HG03066 (cell line): ENCODE measurements at regions not wholly inside any gene's neighbourhood (a gene's known extent, or its start where the extent isn't known, plus 50 kb on each side); places are given as distances from the start of the nearest gene placed in this dataset.

Experiments
- ATAC-seq: cut with Tn5 transposase; IDR thresholded peaks from one replicate; pipeline ENCODE4 v1.9.1; 2021; ENCODE audit warnings: low read depth; ENCODE audit not compliant: unreplicated experiment

DNA sequence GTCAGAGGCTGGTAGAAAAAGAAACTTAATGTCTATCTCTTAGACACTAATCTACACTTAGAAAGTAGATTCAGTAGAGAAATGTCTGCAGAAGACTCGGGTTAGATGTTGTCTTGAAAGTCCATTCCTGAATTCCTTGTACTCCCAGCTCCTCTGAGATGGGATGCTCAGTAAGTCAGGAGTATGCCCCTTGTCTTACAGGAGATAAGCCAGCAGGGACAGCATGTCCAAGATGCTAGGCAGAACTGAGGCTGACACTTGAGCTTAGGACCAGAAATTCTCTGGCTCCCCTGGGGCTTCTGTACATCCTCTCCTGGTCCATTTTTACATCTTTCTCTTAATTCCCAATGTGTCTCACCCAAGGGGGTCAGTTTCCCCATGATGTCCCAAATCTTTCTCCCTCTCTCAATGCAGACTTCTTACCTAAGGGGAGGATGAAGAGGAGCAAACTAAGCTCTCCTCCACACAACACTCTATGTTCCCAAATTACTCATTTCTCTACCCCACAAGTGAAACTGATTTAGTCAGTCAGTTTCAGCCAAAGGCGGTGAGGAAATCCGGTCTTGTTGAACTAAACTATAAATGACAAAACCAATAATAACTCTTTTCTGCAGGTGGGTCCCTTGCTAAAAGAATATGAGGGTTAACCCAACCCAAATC, 558.2 kb upstream of the DIPK2B start:
- peak; percentile 52 for ATAC-seq

DNA sequence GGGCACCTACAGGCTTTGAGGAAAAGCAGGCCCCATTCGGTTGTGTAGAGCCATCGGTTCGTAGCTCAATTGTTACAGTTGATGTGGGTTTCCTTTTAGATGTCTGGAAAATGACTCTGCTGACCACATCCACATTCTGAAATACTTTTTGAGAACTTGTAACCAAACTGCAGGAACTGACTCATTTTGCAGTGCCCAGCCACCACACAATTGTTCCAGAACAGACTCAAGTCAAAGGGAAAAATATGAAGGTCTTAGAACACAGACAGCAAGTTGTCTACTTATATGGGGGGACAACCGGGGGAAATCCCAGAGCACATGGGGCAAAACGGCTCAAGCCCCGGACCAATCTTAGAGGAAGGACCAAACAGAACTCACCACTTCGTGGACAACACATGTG, 557.6 kb upstream of the DIPK2B start:
- peak; percentile 39 for ATAC-seq

DNA sequence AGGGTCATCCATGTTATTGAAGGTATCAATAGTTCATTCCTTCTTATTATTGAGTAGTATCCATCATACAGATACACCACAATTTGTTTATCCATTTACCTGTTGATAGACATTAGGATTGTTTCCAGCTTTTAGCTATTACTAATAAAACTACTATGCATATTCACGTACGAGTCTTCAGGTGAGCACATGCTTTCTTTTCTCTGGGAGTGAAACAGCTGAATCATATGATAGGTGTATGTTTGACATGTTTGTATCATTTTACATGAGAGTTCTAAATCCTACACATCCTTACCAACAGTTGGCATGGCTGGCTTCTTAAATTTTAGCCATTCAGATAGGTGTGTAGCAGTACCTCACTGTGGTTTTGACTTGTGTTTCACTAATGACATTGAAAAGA, 556.6 kb upstream of the DIPK2B start:
- no peak for ATAC-seq

DNA sequence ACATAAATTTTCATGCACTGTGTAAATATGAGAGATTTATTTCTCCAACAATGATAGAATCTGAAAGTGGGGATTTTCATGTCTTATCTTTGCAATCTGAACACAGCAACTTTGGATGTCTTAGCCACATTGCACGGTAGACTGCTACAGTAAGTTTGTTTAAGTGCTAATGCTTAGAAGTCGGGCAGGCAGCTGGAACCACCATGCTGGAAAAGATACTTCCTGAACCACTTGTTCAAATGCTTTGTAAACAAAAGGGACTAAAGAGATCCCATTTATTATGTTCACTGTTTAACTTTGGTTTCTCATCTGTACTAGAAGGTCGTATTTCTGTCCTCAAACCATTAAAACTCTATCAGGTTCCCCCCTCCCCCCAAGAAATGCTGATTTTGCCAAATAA, 555.9 kb upstream of the DIPK2B start:
- ATAC-seq = no peak

DNA sequence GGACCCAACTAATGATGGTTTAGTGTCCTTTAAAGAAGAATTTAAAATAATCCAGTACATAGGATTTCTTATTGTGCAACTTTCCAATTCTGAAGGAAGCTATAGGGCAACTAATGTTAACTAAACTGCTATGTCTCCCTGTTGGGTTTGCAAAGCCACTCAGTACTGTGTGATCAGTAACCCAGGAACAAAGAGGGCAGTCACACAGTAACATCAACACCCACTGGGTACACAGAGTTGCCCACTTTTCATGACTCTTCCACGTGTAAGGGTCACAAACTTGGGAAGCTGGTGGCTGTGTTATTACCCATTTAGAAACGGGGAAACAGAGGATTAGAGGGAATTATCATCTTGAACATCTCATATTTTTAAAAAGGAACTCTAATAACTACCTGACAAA, 555.0 kb upstream of the DIPK2B start:
- no peak for ATAC-seq

DNA sequence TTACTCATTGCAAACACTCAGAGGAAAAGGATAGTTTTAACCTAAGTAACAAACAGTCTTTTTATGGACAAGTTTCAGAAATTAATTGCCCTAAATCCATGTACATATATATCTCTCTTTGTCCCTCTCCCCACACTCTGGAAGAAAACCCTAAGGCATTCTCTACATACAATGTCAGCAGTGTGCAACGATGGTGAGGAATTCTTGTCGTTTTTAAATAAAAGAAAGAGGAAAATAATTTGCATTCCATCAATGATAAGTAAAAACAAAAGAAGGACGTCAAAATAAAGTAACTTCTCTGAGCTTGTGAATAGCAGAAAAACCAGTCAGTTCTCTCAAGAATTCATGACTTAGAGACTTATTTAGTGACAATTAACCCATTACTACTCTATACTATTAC, 550.5 kb upstream of the DIPK2B start:
- no peak for ATAC-seq

DNA sequence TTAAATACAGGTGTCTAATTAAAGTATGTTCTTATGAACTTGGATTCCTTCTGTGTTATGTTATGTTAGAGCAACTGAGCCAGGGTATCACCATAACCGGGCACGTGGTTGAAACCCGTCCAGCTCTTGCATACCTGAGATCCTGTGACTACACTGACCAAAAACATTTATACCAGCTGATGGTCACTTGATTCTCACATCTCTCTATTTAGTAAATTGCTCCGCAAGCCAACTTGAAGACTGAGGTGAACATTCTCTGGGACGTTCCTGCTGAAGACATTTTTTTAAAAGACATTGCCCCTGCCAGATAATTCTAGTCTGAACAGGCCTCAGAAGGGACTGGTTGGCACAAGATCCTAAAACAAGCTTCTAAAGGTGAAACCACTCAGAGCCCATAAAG, 550.0 kb upstream of the DIPK2B start:
- no peak for ATAC-seq

DNA sequence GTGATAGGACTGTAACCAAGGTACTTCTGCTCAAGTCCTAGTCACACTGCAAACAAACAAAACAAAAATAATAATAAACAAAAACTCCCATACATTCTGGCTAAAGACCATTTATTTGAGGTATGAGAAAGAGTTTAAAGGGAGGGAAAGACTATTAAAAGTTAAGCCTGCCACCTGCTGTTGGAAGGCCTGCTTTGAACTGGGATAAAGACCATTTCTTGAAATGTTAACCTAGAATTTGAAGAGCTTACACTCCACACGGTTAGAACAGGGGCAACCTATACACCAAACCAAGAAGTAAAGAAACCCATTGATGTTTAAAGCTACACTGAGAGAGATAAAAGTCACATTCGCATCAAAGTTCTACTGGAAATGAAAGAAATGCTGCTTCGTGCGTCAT, 548.7 kb upstream of the DIPK2B start:
- no peak for ATAC-seq

DNA sequence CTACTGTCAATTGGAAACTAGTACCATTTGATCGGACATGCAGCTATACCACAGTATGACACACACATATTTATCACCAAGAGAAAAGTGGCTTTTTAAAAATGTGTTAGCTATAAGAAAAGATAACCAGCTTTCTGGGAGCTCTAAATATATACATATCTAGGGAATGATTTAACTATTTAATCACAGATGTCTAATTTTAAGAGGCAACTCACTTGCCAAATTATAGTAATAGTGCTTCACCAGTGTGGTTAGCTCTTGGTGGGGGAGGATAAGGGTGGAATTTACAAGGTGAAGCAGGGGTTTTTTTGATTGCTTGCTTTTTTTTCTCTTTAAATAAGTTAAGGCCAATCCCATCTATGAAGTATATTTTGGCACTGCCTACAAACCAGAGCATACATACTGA, 547.7 kb upstream of the DIPK2B start:
- no peak for ATAC-seq

DNA sequence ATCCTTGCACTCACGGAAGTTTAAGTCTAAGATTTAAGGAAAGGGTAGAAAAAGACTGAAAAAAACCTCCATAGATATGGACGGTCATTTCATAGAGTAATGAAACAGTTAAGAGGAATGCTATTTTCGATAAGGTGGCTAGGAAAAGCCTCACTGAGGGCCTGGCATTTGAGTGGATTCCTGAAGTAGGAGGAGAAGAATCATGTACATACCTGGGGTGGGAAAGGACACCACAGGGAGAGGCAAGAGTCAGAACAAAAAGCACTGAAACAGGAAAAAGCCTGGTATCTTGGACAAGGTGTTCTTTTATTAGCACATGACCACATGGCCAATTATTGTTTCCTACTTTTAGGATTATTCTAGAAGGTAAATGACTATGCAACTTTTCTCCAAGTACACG, 547.2 kb upstream of the DIPK2B start:
- ATAC-seq = no peak

DNA sequence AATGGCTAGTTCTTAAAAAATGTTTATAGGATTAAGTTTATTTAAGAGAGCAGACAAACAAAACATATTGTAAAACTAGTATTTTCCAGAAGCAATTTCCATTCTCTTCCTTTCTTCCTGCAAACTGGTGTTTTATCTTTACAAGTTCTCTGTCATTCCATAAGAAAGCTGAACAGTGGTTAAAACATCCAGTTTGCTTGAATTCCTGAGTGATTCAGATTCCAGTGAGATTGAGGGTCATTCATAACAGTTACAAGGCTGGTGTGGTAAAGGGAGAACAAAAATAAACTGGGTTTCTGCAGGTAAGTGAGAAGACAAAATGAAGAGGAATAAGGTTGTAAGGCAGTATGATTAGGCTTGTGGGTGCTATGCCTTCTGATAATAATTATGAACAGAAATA, 544.8 kb upstream of the DIPK2B start:
- ATAC-seq = no peak

DNA sequence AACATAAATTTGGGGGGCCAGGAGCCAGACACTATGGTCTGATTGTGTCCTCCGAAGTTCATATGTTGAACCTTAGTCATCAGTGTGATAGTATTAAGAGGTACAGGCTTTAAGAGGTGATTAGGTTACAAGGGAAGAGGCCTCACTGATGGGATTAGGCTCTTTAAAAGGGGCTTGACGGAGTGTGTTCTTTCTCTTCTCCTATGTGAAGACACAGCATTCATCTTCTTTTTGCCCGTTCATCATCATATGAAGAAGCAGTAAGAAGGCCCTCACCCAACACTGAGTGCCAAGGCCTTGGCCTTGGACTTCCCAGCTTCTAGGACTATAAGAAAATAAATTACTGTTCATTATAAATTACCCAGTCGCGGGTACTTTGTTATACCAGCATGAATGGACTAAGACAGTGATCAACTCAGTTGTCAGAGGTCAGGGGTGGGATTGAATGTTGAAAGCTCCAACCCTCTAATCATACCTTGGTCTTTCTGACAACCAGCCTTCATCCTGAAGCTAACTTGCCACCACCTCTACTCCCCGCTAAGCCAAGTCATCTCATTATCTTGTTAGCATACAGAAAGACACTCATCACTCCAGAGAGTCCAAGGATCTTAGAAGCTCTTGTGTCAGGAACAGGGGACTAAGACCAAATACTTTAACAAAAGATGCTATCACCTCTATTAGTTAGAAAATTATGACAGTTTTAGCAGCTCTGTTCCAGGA, 543.4 kb upstream of the DIPK2B start:
- no peak for ATAC-seq

DNA sequence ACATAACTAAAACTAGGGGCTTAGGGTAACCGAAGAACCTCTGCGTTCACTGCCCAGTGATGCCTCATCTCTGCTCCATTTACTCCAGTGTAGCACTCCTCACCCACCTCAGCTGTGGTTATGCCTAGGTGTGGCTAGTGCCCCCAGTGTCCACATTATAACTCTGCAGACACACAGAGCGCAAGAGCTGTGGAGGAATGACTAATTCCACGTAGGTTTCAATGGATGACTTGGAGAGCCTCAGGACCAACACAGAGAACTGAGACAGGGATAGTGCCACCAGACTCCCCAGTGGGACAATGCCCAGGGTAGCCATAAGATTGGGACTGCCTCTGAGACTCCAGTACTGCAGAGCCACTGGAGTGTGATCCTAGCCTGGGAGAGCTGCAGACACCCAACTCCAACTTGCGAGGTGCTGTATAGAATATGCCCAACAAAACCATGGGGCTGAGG, 542.4 kb upstream of the DIPK2B start:
- ATAC-seq = no peak

DNA sequence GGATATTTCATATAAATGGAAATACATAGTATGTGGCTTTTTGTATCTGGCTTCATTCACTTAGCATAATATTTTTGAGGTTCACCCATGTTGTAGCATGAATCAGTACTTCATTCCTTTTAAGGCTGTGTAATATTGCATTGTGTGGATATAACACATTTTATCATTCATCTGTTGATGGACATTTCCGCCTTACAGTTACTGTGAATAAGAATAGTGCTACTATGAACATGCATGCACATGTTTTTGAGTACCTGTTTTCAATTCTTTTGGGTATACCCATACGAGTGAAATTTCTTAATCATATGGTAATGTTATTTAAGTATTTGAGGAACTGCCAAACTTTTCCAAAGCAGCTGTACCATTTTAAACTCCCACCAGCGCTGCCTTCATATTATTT, 539.6 kb upstream of the DIPK2B start:
- no peak for ATAC-seq

DNA sequence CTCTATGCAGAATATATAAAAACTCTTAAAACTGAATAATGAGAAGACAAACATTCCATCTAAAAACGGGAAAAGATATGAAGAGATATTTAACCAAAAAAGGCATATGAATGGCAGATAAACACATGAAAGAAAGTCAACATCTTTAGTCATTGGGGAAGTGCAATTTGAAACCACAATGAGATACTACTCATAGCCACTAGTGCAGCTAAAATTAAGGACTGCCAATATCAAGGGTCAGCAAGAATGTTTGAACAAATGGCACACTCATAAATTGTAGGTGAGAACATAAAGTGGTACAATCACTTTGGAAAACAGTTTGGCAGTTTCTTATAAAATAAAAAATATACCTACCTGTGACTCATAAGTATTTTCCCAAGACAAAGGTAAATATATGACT, 534.9 kb upstream of the DIPK2B start:
- no peak for ATAC-seq

DNA sequence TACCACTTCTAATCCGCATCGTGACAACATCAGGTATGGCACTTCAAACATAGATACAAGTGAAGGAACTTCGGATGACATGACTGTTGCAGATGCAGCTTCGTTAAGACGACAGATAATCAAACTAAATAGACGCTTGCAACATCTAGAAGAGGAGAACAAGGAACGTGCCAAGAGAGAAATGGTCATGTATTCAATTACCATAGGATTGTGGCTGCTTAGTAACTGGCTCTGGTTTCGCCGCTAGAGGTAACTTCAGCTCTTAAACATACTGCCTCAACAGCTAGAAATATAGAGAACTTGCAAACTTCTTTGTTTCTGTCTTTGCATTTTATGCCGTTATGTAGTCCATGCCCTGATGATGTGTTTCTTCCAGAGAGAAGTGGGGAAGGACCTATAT, 530.8 kb upstream of the DIPK2B start:
- ATAC-seq = no peak

DNA sequence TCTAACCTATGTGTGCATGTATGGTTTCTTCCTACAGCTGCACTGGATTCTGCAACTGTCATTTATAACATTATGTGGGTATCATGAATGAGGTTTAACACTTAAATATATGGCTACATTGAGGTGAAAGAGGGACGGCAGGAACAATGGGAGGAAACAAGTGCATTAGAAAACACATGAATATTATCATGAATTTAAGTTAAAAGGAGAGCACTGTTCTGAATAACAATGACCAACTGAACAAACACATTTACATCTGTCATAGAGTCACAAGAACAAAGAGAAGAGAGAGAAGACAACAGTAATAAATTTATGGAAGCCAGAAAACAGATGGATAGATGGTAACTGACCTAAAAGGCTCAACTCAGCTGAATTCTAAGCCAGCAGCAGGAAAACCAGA, 527.1 kb upstream of the DIPK2B start:
- ATAC-seq = no peak

DNA sequence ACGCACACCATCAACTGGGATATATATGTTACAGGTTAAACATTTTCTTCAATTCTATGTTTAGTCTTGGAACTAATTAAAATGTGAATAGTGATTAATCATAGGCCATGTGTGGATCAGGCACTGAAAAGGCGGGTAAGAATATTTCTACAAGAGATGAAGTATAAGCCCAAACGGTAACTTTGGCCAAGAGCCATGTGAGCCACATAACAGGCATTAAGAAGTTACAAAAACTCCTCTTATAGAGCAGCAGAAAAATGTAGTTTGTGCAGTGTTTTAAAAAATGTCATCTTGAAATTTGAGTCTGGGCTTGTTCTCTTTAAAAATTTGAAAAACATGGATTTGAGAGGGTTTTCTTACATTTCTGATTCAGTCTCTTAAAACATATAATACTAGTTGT, 521.8 kb upstream of the DIPK2B start:
- no peak for ATAC-seq

DNA sequence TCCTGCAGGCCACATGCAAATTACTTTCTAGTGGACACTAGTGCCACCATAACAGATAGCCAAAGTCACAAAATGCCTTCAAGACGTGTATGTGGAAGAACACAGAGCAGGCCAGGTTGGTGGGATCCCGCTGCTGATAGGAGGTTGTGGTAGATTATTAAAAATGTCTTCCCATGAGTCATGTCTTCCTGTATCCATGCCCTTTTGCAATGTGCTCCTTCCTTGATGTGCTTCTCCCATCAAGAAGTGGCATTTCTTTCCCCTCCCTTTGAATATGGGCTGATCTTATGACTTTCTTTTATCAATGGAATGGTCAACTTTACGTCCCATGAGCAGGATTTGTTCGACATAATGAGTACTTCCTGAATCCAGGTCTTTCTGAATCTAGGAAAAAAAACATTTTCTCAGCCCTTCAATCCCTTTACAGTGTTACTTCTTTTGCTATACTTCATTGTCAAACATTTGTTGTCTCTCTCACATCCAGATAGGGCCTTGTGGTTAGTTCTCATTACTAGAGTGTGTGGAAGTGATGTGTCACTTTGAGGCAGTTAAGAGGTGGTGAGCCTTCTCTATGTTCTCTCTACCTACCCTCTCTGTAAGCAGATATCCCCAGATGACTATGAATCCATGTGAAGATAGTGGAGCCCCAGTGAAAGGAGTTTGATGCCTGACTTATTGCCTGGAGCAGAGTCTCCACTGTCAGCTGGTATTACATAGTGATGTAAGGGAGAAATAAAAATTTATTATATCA, 519.2 kb upstream of the DIPK2B start:
- no peak for ATAC-seq

DNA sequence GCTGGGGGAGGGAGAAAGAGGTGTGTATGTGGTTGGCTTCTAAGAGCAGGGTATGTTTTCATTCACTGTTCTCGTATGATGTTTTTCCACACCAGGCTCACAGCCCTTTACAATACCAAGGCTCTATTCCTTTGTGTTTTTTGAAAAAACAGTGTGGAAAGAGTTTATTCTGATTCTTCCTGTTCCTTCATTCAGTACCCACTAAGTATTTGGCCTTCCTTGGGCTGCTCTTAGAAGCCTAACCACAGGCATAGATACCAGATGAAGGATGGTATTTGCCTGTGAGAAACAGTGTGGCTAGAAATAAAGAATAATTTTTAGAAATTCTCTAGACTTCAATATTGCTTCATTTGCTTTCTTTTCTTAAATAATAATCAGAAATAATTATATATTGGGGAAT, 518.0 kb upstream of the DIPK2B start:
- no peak for ATAC-seq

DNA sequence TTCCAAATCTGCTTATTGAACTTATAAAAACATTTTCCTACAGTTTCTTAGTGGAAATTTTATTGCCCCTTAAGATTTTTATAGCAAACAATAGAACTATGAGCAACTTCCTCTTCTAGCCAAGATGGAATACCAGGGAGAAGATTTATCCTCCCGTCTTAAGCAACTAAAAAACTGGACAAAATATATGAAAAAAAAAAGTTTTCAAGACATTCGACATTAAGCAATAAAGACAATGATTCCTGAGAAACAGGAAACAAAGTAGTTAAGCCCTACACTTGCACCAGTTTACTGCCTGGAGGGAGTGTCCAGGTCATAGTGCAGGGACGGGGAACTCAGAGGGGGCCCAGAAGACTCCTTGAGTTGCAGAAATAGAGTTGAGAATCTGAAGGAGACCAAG, 516.1 kb upstream of the DIPK2B start:
- ATAC-seq = no peak

DNA sequence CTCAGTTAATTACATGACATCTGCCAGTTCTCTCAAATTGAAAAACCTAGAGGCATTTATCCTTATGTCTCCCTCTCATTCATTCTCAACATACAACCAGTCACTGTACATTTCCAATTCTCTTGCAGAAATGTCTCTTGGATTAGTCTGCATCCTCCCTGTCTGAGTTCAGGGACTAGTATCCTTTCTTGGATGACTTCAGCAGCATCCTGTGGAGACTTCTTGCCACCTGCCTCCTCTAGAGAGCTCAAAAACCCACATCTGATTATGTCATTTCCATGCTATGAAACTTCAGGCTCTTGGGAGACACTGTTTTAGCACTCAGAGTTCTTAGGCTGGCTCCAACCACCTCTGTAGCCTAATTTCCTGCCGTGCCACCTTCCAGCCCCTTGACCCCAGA, 515.1 kb upstream of the DIPK2B start:
- no peak for ATAC-seq
